ENCODE measurements at regions not wholly inside any gene's neighbourhood (a gene's known extent, or its start where the extent isn't known, plus 50 kb on each side); places are given as distances from the start of the nearest gene placed in this dataset.

DNA sequence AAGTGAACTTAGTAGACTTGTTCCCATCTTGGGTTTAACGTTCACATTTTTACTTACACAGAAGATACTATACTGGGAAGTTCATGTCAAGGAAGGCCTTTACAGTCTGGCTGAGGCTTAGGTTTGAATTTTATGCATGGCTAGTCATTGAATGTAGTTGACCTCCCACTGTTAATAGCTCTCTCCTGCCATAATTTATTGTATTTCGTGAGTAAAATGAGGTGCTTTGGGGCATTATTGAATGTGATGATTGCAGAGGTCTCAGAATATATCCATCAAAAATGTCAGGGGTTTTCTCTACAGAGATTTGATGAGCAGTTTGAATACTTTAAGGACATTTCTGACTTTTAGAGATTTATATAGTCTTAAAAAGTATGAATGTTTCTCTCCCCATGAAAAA, 356.6 kb upstream of the GRM7 start:
- no peaks in the 10 kb centered on the region for H3K27me3 ChIP-seq
- intact Hi-C loops (cut with DNase I) = no loop called here
- no peaks in the 10 kb centered on the region for H3K36me3 ChIP-seq
- no peak overlapping the region for H3K4me3 ChIP-seq
- H3K4me1 ChIP-seq = no peaks in the 10 kb centered on the region
- no peaks in the 10 kb centered on the region for H3K9me3 ChIP-seq
- WGBS, 2 donors = 73 to 76% methylated on average over 2 of the region's 2 CpGs
- DNase-seq = no peak
- no peak overlapping the region for H3K27ac ChIP-seq
- TF ChIP-seq POLR2AphosphoS5 (IDR thresholded peaks at IDR 0.05) = no peak
- TF ChIP-seq, protein P1, sequence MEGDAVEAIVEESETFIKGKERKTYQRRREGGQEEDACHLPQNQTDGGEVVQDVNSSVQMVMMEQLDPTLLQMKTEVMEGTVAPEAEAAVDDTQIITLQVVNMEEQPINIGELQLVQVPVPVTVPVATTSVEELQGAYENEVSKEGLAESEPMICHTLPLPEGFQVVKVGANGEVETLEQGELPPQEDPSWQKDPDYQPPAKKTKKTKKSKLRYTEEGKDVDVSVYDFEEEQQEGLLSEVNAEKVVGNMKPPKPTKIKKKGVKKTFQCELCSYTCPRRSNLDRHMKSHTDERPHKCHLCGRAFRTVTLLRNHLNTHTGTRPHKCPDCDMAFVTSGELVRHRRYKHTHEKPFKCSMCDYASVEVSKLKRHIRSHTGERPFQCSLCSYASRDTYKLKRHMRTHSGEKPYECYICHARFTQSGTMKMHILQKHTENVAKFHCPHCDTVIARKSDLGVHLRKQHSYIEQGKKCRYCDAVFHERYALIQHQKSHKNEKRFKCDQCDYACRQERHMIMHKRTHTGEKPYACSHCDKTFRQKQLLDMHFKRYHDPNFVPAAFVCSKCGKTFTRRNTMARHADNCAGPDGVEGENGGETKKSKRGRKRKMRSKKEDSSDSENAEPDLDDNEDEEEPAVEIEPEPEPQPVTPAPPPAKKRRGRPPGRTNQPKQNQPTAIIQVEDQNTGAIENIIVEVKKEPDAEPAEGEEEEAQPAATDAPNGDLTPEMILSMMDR (IDR thresholded peaks at IDR 0.05) = no peak
- no peak for TF ChIP-seq POLR2A (IDR thresholded peaks at IDR 0.05)
- TF ChIP-seq EP300 (IDR thresholded peaks at IDR 0.05) = no peak

DNA sequence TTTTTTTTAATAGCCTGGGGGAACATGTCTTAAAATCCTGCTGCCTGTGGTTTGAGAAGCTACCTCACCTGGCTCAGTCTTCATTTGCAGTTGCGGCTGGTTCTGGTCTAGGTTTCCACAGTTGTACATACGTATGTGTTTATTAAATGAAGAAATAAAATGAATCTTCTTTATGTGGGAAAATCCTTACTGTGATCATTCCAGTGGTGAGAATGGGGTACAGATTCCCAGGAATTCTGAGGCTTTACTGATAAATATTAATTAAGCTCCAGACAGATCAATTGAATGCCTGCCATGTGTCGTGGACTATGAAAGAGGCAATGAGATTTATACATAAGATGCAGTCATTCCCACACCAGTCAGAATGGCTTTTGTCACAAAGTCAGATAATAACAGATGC, 356.1 kb upstream of the GRM7 start:
- intact Hi-C loops (cut with DNase I) = no loop called here
- no peaks in the 10 kb centered on the region for H3K36me3 ChIP-seq

DNA sequence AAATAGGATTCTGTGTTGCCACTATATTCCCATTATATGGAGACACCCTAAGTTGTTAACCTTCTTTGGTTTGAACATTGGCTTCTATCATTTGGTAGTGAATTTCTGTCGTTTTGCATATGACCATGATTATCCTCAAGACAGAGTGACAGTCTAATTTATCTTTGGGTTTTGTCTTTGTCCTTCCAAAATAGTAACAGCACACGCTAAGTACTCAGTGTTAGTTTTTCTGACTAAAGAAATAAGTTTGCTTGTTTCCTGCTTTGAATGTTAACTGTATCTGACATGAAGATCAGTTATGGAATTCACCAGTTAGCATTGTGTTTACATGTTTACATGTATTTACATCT, 352.5 kb upstream of the GRM7 start:
- WGBS, 2 donors = 78 to 80% methylated on average over 2 of the region's 2 CpGs
- Histone ChIP-seq H3K4me3 (no peak overlapping the region), H3K36me3 (no peaks in the 10 kb centered on the region), H3K9me3 (no peaks in the 10 kb centered on the region), H3K4me1 (no peaks in the 10 kb centered on the region), H3K27me3 (no peaks in the 10 kb centered on the region), H3K27ac (no peak overlapping the region)
- TF ChIP-seq EP300 (IDR thresholded peaks at IDR 0.05) (no peak), POLR2A (IDR thresholded peaks at IDR 0.05) (no peak), POLR2AphosphoS5 (IDR thresholded peaks at IDR 0.05) (no peak)
- TF ChIP-seq, protein P1 (IDR thresholded peaks at IDR 0.05) = no peak
- intact Hi-C loops (cut with DNase I) = no loop called here
- no peak for DNase-seq

More for the DNA sequence above, 356.1 kb upstream of the GRM7 start:
- Histone ChIP-seq H3K27me3 (no peaks in the 10 kb centered on the region), H3K4me1 (no peaks in the 10 kb centered on the region), H3K9me3 (no peaks in the 10 kb centered on the region), H3K4me3 (no peak overlapping the region), H3K27ac (no peak overlapping the region)
- 93 to 97% methylated on average over 3 of the region's 3 CpGs for WGBS, 2 donors
- no peak for DNase-seq
- TF ChIP-seq POLR2AphosphoS5 (IDR thresholded peaks at IDR 0.05) = no peak
- TF ChIP-seq, protein P1 (IDR thresholded peaks at IDR 0.05) = no peak
- TF ChIP-seq EP300 (IDR thresholded peaks at IDR 0.05) = no peak
- TF ChIP-seq POLR2A (IDR thresholded peaks at IDR 0.05) = no peak

DNA sequence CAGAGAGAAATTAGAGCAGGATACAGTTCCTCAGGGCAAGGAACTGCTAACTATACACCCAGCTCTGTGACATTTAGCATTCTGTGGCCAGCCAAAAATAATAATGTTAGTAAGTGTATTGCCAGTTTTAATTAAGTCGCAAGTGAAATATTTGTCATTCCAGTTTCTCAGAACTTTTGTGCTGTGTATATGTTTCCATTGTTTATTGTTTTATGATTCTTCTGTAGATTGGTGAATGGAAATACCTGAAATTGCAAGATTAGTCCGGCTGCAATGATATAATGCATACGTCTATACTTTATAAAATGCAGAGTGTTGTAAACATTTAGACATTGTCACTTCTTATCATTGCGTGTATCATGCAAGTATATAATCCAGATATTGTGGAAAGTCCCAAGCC, 351.3 kb upstream of the GRM7 start:
- intact Hi-C loops (cut with DNase I) = no loop called here
- Histone ChIP-seq H3K4me1 (no peaks in the 10 kb centered on the region), H3K9me3 (no peaks in the 10 kb centered on the region), H3K27ac (no peak overlapping the region), H3K4me3 (no peak overlapping the region), H3K27me3 (no peaks in the 10 kb centered on the region), H3K36me3 (no peaks in the 10 kb centered on the region)
- WGBS, 2 donors = 53 to 83% methylated on average over 4 of the region's 4 CpGs
- TF ChIP-seq EP300 (IDR thresholded peaks at IDR 0.05) (no peak), POLR2A (IDR thresholded peaks at IDR 0.05) (no peak), POLR2AphosphoS5 (IDR thresholded peaks at IDR 0.05) (no peak)
- TF ChIP-seq, protein P1 (IDR thresholded peaks at IDR 0.05) = no peak
- DNase-seq = no peak

DNA sequence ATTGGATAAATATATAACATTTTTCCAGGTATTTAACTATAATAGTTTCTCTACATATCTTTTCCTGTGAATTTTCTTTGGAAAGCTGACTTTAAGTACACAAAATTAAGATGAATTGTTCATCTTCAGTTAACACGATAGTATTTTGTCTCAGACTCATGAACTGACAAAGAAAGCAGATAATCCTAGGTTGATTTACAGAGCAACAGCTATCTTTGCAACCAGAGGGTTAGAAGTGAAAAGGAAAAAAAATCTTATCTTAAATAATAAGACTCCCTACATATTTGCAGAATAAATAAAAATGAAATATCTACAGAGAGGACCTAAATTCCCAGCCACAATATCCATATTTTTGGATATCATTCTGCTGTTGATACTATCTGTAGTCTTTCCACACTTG, 350.2 kb upstream of the GRM7 start:
- Histone ChIP-seq H3K4me1 (no peaks in the 10 kb centered on the region), H3K36me3 (no peaks in the 10 kb centered on the region), H3K27me3 (no peaks in the 10 kb centered on the region), H3K4me3 (no peak overlapping the region), H3K9me3 (peaks cover 0 to 3% (median 0%) of the 10 kb centered on the region in 4 donors), H3K27ac (no peak overlapping the region)
- intact Hi-C loops (cut with DNase I) = no loop called here
- 90 to 91% methylated on average over 1 of the region's 1 CpG for WGBS, 2 donors
- no peak for TF ChIP-seq POLR2A (IDR thresholded peaks at IDR 0.05)
- TF ChIP-seq, protein P1 (IDR thresholded peaks at IDR 0.05) = no peak
- TF ChIP-seq POLR2AphosphoS5 (IDR thresholded peaks at IDR 0.05) = no peak
- no peak for TF ChIP-seq EP300 (IDR thresholded peaks at IDR 0.05)
- DNase-seq = no peak
